SK-N-MC (cell line): ENCODE measurements at regions not wholly inside any gene's neighbourhood (a gene's known extent, or its start where the extent isn't known, plus 50 kb on each side); places are given as distances from the start of the nearest gene placed in this dataset.
"Not testable (repeated sequence)": the region's sequence is repeated elsewhere in the genome, so short reads cannot be mapped to it uniquely, and the experiment has no call there.

ENCODE experiments used
- DNase-seq: peaks from one replicate; pipeline ENCODE4 v3.0.0-alpha.2; 2011; ENCODE audit warnings: low read depth, low spot score
- H3K27ac ChIP-seq: fragments of 200-600 bp; sonication (generic); 2 replicates; pipeline ENCODE4 v1.5.1; 2016; ENCODE audit warnings: mixed run types
- H3K36me3 ChIP-seq: fragments of 200-600 bp; sonication (generic); 2 replicates; pipeline ENCODE4 v1.6.1; 2017; ENCODE audit warnings: antibody characterized with exemption, low read length, mixed read lengths; ENCODE audit not compliant: insufficient read depth
- H3K4me3 ChIP-seq: fragments of 200-600 bp; sonication (generic); 2 replicates; pipeline ENCODE4 v1.5.1; 2016
- H3K9ac ChIP-seq: fragments of 200-600 bp; sonication (generic); 2 replicates; pipeline ENCODE4 v1.8.0; 2017; ENCODE audit warnings: mixed run types, mixed read lengths; ENCODE audit not compliant: insufficient read length
- H3K9me3 ChIP-seq: fragments of 200-600 bp; sonication (generic); 2 replicates; pipeline ENCODE4 v1.6.1; 2017; ENCODE audit warnings: low read depth, mild to moderate bottlenecking, antibody characterized with exemption, low read length, moderate library complexity, mixed read lengths
- EZH2 ChIP-seq: fragments of 200-600 bp; sonication (generic); IDR thresholded peaks from one replicate; pipeline ENCODE4 v1.6.1; 2017; ENCODE audit warnings: antibody characterized with exemption
- FOXP2 ChIP-seq: optimal IDR thresholded peaks from 2 replicates; pipeline ENCODE3; 2011; ENCODE audit warnings: mild to moderate bottlenecking, moderate library complexity; ENCODE audit not compliant: insufficient read depth; ENCODE audit errors: extremely low read length, control extremely low read depth
- POLR2AphosphoS5 ChIP-seq: IDR thresholded peaks from 2 replicates; pipeline ENCODE4 v1.6.1; 2012; ENCODE audit warnings: mild to moderate bottlenecking, low read depth, low read length, borderline replicate concordance

- H3K9me3 ChIP-seq, result no peaks in the 10 kb centered on the region
- no peak for DNase-seq
- no peak overlapping the region for H3K27ac ChIP-seq
- H3K9ac ChIP-seq, result no peak overlapping the region
- no peak overlapping the region for H3K4me3 ChIP-seq
- no peaks in the 10 kb centered on the region for H3K36me3 ChIP-seq
- no peak for TF ChIP-seq EZH2
- TF ChIP-seq FOXP2, result no peak
- no peak for TF ChIP-seq POLR2AphosphoS5
Measured at GRCh38 chrX:109878236-109878635, 124.7 kb upstream of the TMEM164 start.

- H3K9me3 ChIP-seq, result no peaks in the 10 kb centered on the region
- TF ChIP-seq EZH2 (no peak), POLR2AphosphoS5 (no peak), FOXP2 (no peak)
- H3K9ac ChIP-seq, result no peak overlapping the region
- no peak for DNase-seq
- no peaks in the 10 kb centered on the region for H3K36me3 ChIP-seq
- H3K27ac ChIP-seq, result no peak overlapping the region
- H3K4me3 ChIP-seq, result no peak overlapping the region
Measured at GRCh38 chrX:109879991-109880390, 122.9 kb upstream of the TMEM164 start.

GRCh38 chrX:109880629-109881028 lies 122.3 kb upstream of the TMEM164 start:
- Histone ChIP-seq H3K9me3 (no peaks in the 10 kb centered on the region), H3K27ac (no peak overlapping the region), H3K36me3 (no peaks in the 10 kb centered on the region), H3K9ac (no peak overlapping the region), H3K4me3 (no peak overlapping the region)
- TF ChIP-seq EZH2 (no peak), POLR2AphosphoS5 (no peak), FOXP2 (no peak)
- DNase-seq, result no peak

GRCh38 chrX:109886122-109886761 lies 116.7 kb upstream of the TMEM164 start:
- Histone ChIP-seq H3K4me3 (no peak overlapping the region), H3K9ac (no peak overlapping the region), H3K9me3 (no peaks in the 10 kb centered on the region), H3K27ac (no peak overlapping the region), H3K36me3 (no peaks in the 10 kb centered on the region)
- TF ChIP-seq FOXP2 (no peak), POLR2AphosphoS5 (no peak), EZH2 (no peak)
- no peak for DNase-seq

GRCh38 chrX:109889289-109890006 lies 113.5 kb upstream of the TMEM164 start:
- TF ChIP-seq EZH2, result no peak
- H3K4me3 ChIP-seq, result no peak overlapping the region
- no peaks in the 10 kb centered on the region for H3K36me3 ChIP-seq
- no peak for DNase-seq
- H3K9me3 ChIP-seq, result no peaks in the 10 kb centered on the region
- H3K9ac ChIP-seq, result no peak overlapping the region
- no peak overlapping the region for H3K27ac ChIP-seq

GRCh38 chrX:109890300-109890699 lies 112.6 kb upstream of the TMEM164 start:
- no peak overlapping the region for H3K4me3 ChIP-seq

GRCh38 chrX:109890910-109891502 lies 111.9 kb upstream of the TMEM164 start:
- DNase-seq, result no peak
- H3K36me3 ChIP-seq, result no peaks in the 10 kb centered on the region
- H3K9me3 ChIP-seq, result no peaks in the 10 kb centered on the region
- H3K4me3 ChIP-seq, result peak overlapping the region; percentile 5; the same call in 1 of the 2 replicates
- no peak overlapping the region for H3K9ac ChIP-seq
- TF ChIP-seq EZH2 (no peak), FOXP2 (no peak), POLR2AphosphoS5 (no peak)
- no peak overlapping the region for H3K27ac ChIP-seq

More at GRCh38 chrX:109890300-109890699, 112.6 kb upstream of the TMEM164 start:
- no peaks in the 10 kb centered on the region for H3K36me3 ChIP-seq
- TF ChIP-seq EZH2 (no peak), FOXP2 (no peak), POLR2AphosphoS5 (no peak)
- DNase-seq, result no peak
- H3K9ac ChIP-seq, result no peak overlapping the region
- no peaks in the 10 kb centered on the region for H3K9me3 ChIP-seq
- no peak overlapping the region for H3K27ac ChIP-seq

- not testable (repeated sequence) for H3K4me3 ChIP-seq, H3K9ac ChIP-seq, H3K9me3 ChIP-seq, H3K27ac ChIP-seq, DNase-seq, H3K36me3 ChIP-seq
Measured at GRCh38 chrX:109896024-109896423, 106.9 kb upstream of the TMEM164 start.
